Endothelial cell of umbilical vein (primary cell): ENCODE measurements at regions not wholly inside any gene's neighbourhood (a gene's known extent, or its start where the extent isn't known, plus 50 kb on each side); places are given as distances from the start of the nearest gene placed in this dataset.

ENCODE experiments used
- BruUV-seq: library from RNA; stranded (reverse); fragments of 400-500 nt; replicated peaks from 2 replicates; lab custom pipeline; 2021; lab: Mats Ljungman, UMichigan
- CTCF ChIA-PET: fragments of 300-600, 350-600 bp; sonication (Branson Sonifier 250); formaldehyde crosslinking; loops from one replicate; lab custom pipeline; 2021; ENCODE audit warnings: antibody characterized with exemption, inconsistent platforms; lab: Charles Lee
- POLR2A ChIA-PET: fragments of 300-600, 350-600 bp; sonication (Branson Sonifier 250); formaldehyde crosslinking; loops from one replicate; lab custom pipeline; 2021; ENCODE audit warnings: antibody characterized with exemption, inconsistent platforms; lab: Charles Lee
- DNase-seq: peaks from one replicate; pipeline ENCODE4 v3.0.0-alpha.2; 2011; ENCODE audit warnings: low read depth, low spot score
- FAIRE-seq: peaks from 2 replicates; lab custom pipeline; 2011; peaks lifted over from hg19 to GRCh38; lab: Jason Lieb, UNC
- H2AFZ ChIP-seq: 2 replicates; pipeline ENCODE4 v1.6.0; 2012; ENCODE audit warnings: low read depth, low read length, control low read depth, inconsistent platforms
- H3K27ac ChIP-seq: 2 replicates; pipeline ENCODE4 v1.5.1; 2011; ENCODE audit warnings: low read depth, mild to moderate bottlenecking, control low read depth, low read length, moderate library complexity; ENCODE audit not compliant: insufficient read depth
- H3K27me3 ChIP-seq, 2 experiments: 2 replicates each; pipeline versions ENCODE4 v1.6.0 to v1.6.1; 2011; ENCODE audit warnings: low read length in 2 of 2, mixed read lengths in 1 of 2; ENCODE audit not compliant: control insufficient read depth in 2 of 2, insufficient read depth in 2 of 2
- H3K36me3 ChIP-seq, 2 experiments: 2 replicates in 1 of 2; 3 replicates in 1 of 2; pipeline ENCODE4 v1.5.1; 2011; ENCODE audit warnings: low read length in 2 of 2, mild to moderate bottlenecking in 1 of 2, moderate library complexity in 1 of 2; ENCODE audit not compliant: control insufficient read depth in 2 of 2, insufficient read depth in 2 of 2; ENCODE audit errors: extremely low read depth in 1 of 2
- H3K4me1 ChIP-seq: 3 replicates; pipeline ENCODE4 v1.5.1; 2011; ENCODE audit warnings: mild to moderate bottlenecking, low read length; ENCODE audit not compliant: control insufficient read depth, insufficient read depth; ENCODE audit errors: extremely low read depth
- H3K4me2 ChIP-seq: 2 replicates; pipeline ENCODE4 v1.6.1; 2011; ENCODE audit warnings: low read length, control low read depth, mixed read lengths; ENCODE audit not compliant: insufficient read depth
- H3K4me3 ChIP-seq, 3 experiments: fragments of 200-600 bp in 1 of 3; sonication (generic), shearing (Covaris generic) in 1 of 3; replicated peaks in 1 of 3; 2 replicates each; pipeline ENCODE4 v1.5.1; 2011 to 2016; ENCODE audit warnings: control low read depth in 3 of 3, low read length in 3 of 3, mild to moderate bottlenecking in 2 of 3, inconsistent platforms in 1 of 3, low read depth in 1 of 3, moderate library complexity in 1 of 3; ENCODE audit not compliant: insufficient read depth in 1 of 3
- H3K79me2 ChIP-seq: 2 replicates; pipeline ENCODE4 v1.6.0; 2012; ENCODE audit warnings: low read length, inconsistent platforms; ENCODE audit not compliant: control insufficient read depth, insufficient read depth
- H3K9ac ChIP-seq: replicated peaks from 2 replicates; pipeline ENCODE3; 2011; ENCODE audit warnings: low read length, control low read depth; ENCODE audit not compliant: insufficient read depth; ENCODE audit errors: extremely low read depth
- H3K9me1 ChIP-seq: replicated peaks from 3 replicates; pipeline ENCODE4 v1.6.0; 2011; ENCODE audit warnings: mild to moderate bottlenecking, low read length; ENCODE audit not compliant: control insufficient read depth, insufficient read depth; ENCODE audit errors: extremely low read depth
- H3K9me3 ChIP-seq: replicated peaks from 2 replicates; pipeline ENCODE4 v1.5.1; 2012; ENCODE audit warnings: low read length, inconsistent platforms; ENCODE audit not compliant: control insufficient read depth, insufficient read depth
- H4K20me1 ChIP-seq: replicated peaks from 2 replicates; pipeline ENCODE3; 2011; ENCODE audit warnings: mild to moderate bottlenecking, low read length; ENCODE audit not compliant: control insufficient read depth, insufficient read depth; ENCODE audit errors: extremely low read depth
- EZH2 ChIP-seq: IDR thresholded peaks from 2 replicates; pipeline ENCODE4 v1.6.1; 2012; ENCODE audit warnings: borderline replicate concordance, low read depth, mild to moderate bottlenecking, moderate library complexity, low read length, inconsistent platforms; ENCODE audit not compliant: severe bottlenecking
- FOS ChIP-seq: IDR thresholded peaks from 2 replicates; pipeline ENCODE4 v1.6.1; 2011; ENCODE audit warnings: mild to moderate bottlenecking, low read length, moderate library complexity, borderline replicate concordance; ENCODE audit not compliant: insufficient read depth
- GATA2 ChIP-seq: IDR thresholded peaks from 2 replicates; pipeline ENCODE4 v1.7.0; 2011; ENCODE audit warnings: low read depth, mild to moderate bottlenecking, moderate library complexity, mixed read lengths, low read length; ENCODE audit not compliant: insufficient read length, insufficient read depth
- JUN ChIP-seq: IDR thresholded peaks from 2 replicates; pipeline ENCODE4 v1.6.1; 2011; ENCODE audit warnings: borderline replicate concordance, low read depth; ENCODE audit not compliant: insufficient read length, insufficient read depth
- MYC ChIP-seq: IDR thresholded peaks from one replicate; pipeline ENCODE4 v1.6.1; 2011; ENCODE audit warnings: mild to moderate bottlenecking, low read depth, low read length
- POLR2A ChIP-seq: IDR thresholded peaks from 2 replicates; pipeline ENCODE4 v1.6.1; 2012; ENCODE audit warnings: low read depth, mild to moderate bottlenecking, control low read depth, low read length
- POLR2AphosphoS5 ChIP-seq: IDR thresholded peaks from 2 replicates; pipeline ENCODE4 v1.6.1; 2012; ENCODE audit warnings: low read depth, mild to moderate bottlenecking, control low read depth, low read length, moderate library complexity; ENCODE audit not compliant: insufficient read depth
- dilution Hi-C: fragments of 300-500 bp; cut with MboI; formaldehyde crosslinking; loops from one replicate; pipeline ENCODE4 v1.15.0; 2019; ENCODE audit warnings: low sequenced_read_pairs; ENCODE audit not compliant: extremely low pct_ligation_motif_present
- intact Hi-C: fragments of 100-400 bp; cut with micrococcal nuclease; formaldehyde crosslinking; loops from one replicate; pipeline ENCODE4 v1.10.0; 2022
- TF ChIP-seq, protein P1 (sequence below), 2 donors: IDR thresholded peaks; 1 replicate in 1 of 2; 2 replicates in 1 of 2; pipeline ENCODE4 v1.5.1; 2011; ENCODE audit warnings: low read length in 2 of 2, mild to moderate bottlenecking in 2 of 2, moderate library complexity in 2 of 2, control low read depth in 1 of 2, inconsistent platforms in 1 of 2, low read depth in 1 of 2; ENCODE audit not compliant: insufficient read depth in 1 of 2; ENCODE audit errors: extremely low read depth in 1 of 2
- TF ChIP-seq, protein P2 (sequence below): IDR thresholded peaks from 2 replicates; pipeline ENCODE4 v1.6.1; 2011; ENCODE audit not compliant: insufficient read depth, insufficient read length

GRCh38 chr6:12653486-12653885 lies 63.1 kb upstream of the PHACTR1 start:
- TF ChIP-seq, protein P1, sequence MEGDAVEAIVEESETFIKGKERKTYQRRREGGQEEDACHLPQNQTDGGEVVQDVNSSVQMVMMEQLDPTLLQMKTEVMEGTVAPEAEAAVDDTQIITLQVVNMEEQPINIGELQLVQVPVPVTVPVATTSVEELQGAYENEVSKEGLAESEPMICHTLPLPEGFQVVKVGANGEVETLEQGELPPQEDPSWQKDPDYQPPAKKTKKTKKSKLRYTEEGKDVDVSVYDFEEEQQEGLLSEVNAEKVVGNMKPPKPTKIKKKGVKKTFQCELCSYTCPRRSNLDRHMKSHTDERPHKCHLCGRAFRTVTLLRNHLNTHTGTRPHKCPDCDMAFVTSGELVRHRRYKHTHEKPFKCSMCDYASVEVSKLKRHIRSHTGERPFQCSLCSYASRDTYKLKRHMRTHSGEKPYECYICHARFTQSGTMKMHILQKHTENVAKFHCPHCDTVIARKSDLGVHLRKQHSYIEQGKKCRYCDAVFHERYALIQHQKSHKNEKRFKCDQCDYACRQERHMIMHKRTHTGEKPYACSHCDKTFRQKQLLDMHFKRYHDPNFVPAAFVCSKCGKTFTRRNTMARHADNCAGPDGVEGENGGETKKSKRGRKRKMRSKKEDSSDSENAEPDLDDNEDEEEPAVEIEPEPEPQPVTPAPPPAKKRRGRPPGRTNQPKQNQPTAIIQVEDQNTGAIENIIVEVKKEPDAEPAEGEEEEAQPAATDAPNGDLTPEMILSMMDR (IDR thresholded peaks at IDR 0.05; ENCODE audit: extremely low read depth in 1 of 2, insufficient read depth in 1 of 2, low read depth in 1 of 2, low read length in 2 of 2), result no peak
- TF ChIP-seq JUN, result no peak
- no peak for TF ChIP-seq FOS
- no peak for TF ChIP-seq POLR2A
- no peak for TF ChIP-seq MYC
- TF ChIP-seq, protein P2, sequence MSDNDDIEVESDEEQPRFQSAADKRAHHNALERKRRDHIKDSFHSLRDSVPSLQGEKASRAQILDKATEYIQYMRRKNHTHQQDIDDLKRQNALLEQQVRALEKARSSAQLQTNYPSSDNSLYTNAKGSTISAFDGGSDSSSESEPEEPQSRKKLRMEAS, result no peak
- no peak for TF ChIP-seq EZH2
- no peak for TF ChIP-seq GATA2
- TF ChIP-seq POLR2AphosphoS5, result no peak
- H4K20me1 ChIP-seq, result no peaks in the 10 kb centered on the region
- H3K4me2 ChIP-seq, result no peak overlapping the region
- no peak overlapping the region for H3K4me3 ChIP-seq
- intact Hi-C loops, result no loop called here
- no peak overlapping the region for H2AFZ ChIP-seq
- H3K36me3 ChIP-seq, result no peaks in the 10 kb centered on the region
- POLR2A ChIA-PET, result no interaction called here
- no peaks in the 10 kb centered on the region for H3K79me2 ChIP-seq
- no peak for FAIRE-seq
- no peaks in the 10 kb centered on the region for H3K4me1 ChIP-seq
- no peak for DNase-seq
- dilution Hi-C loops, result no loop called here
- H3K27me3 ChIP-seq, result peaks cover 2 to 5% of the 10 kb centered on the region in 2 experiments
- no peak overlapping the region for H3K9ac ChIP-seq
- H3K9me3 ChIP-seq, result no peaks in the 10 kb centered on the region
- no peaks in the 10 kb centered on the region for H3K9me1 ChIP-seq
- no TSS peak for BruUV-seq
- H3K27ac ChIP-seq, result no peak overlapping the region
- CTCF ChIA-PET, result no interaction called here
